Endothelial cell (in vitro differentiated cells): ENCODE measurements at regions not wholly inside any gene's neighbourhood (a gene's known extent, or its start where the extent isn't known, plus 50 kb on each side); places are given as distances from the start of the nearest gene placed in this dataset.

Source experiments
- DNase-seq: peaks from one replicate; pipeline ENCODE4 v3.0.0; 2021; ENCODE audit warnings: low spot score
- H3K27ac Mint-ChIP-seq: one replicate; pipeline ENCODE4 v1.8.0; 2021; ENCODE audit warnings: mixed read lengths, inconsistent platforms; ENCODE audit not compliant: unreplicated experiment
- H3K27me3 Mint-ChIP-seq: one replicate; pipeline ENCODE4 v1.8.0; 2021; ENCODE audit warnings: mild to moderate bottlenecking, moderate library complexity, mixed read lengths, inconsistent platforms; ENCODE audit not compliant: unreplicated experiment
- H3K36me3 Mint-ChIP-seq: one replicate; pipeline ENCODE4 v1.8.0; 2021; ENCODE audit warnings: mild to moderate bottlenecking, low read depth, mixed read lengths, inconsistent platforms; ENCODE audit not compliant: unreplicated experiment
- H3K4me1 Mint-ChIP-seq: one replicate; pipeline ENCODE4 v1.8.0; 2021; ENCODE audit warnings: mild to moderate bottlenecking, mixed read lengths, inconsistent platforms; ENCODE audit not compliant: unreplicated experiment
- H3K4me3 Mint-ChIP-seq: one replicate; pipeline ENCODE4 v1.8.0; 2021; ENCODE audit warnings: mild to moderate bottlenecking, mixed read lengths, inconsistent platforms; ENCODE audit not compliant: unreplicated experiment
- H3K9me3 Mint-ChIP-seq: one replicate; pipeline ENCODE4 v1.8.0; 2021; ENCODE audit warnings: mixed read lengths, inconsistent platforms; ENCODE audit not compliant: unreplicated experiment
- TF ChIP-seq, protein P1 (sequence below): fragments of 200-600 bp; sonication (generic); IDR thresholded peaks from one replicate; pipeline ENCODE4 v1.5.0; 2021; ENCODE audit warnings: antibody characterized with exemption; ENCODE audit not compliant: unreplicated experiment

DNA sequence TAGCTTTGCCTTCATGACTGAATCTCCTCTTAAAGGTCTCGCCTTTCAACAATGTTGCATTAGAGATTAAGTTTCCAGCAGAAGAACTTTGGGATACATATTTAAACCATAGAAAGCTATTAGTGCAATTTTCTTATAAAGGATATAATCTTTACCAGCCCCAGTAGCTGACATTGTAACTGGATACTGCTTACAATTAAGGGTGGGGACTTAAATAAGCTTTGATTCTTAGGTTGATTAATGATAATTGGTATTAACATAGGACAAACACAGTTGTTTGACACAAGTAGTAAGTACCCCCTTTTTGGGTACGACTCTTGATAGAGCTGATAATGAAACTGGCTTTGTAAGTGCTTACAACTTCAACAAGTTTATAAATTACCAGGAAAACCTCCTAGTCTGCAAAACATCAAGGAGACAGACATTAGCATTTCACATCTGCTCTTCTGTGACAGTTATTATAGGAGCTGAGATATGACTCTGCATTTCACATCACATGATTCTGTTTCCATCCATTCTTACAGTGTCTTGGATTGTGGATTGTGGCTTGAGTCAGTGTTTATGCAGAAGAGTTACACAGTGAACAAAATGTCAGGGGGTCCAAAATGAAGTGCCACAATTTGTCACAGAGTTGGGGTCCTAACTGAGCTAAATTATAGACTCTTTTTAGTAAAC is 249.1 kb upstream of the E2F7 start:
- Mint-ChIP-seq H3K27me3 (no peaks in the 10 kb centered on the region), H3K9me3 (no peaks in the 10 kb centered on the region), H3K4me1 (no peaks in the 10 kb centered on the region), H3K4me3 (no peak overlapping the region), H3K36me3 (no peaks in the 10 kb centered on the region), H3K27ac (no peak overlapping the region)
- no peak for DNase-seq
- TF ChIP-seq, protein P1, sequence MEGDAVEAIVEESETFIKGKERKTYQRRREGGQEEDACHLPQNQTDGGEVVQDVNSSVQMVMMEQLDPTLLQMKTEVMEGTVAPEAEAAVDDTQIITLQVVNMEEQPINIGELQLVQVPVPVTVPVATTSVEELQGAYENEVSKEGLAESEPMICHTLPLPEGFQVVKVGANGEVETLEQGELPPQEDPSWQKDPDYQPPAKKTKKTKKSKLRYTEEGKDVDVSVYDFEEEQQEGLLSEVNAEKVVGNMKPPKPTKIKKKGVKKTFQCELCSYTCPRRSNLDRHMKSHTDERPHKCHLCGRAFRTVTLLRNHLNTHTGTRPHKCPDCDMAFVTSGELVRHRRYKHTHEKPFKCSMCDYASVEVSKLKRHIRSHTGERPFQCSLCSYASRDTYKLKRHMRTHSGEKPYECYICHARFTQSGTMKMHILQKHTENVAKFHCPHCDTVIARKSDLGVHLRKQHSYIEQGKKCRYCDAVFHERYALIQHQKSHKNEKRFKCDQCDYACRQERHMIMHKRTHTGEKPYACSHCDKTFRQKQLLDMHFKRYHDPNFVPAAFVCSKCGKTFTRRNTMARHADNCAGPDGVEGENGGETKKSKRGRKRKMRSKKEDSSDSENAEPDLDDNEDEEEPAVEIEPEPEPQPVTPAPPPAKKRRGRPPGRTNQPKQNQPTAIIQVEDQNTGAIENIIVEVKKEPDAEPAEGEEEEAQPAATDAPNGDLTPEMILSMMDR: no peak

DNA sequence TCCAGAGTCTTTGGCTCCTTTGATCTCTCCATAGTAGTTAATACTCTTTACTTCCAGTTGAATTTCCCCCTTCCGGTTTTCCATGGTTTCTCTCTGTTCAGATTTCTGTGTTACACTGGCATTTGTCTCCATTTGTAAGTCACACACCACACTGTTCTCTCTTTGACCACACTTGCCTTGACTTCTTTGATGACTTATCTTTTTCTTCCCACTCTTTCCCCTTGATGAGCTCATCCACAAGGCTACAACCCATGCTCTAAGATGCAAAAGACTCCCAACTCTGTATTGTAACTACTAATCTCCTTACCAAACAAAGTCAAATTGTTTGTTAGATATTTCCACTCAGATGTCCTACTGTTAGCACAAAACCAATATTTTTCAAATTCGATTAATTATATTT is 242.7 kb upstream of the E2F7 start:
- DNase-seq: no peak
- H3K4me3 Mint-ChIP-seq: no peak overlapping the region
- no peak overlapping the region for H3K27ac Mint-ChIP-seq
- H3K4me1 Mint-ChIP-seq: peaks cover 3% of the 10 kb centered on the region
- H3K9me3 Mint-ChIP-seq: no peaks in the 10 kb centered on the region
- TF ChIP-seq, protein P1: no peak
- no peaks in the 10 kb centered on the region for H3K36me3 Mint-ChIP-seq
- H3K27me3 Mint-ChIP-seq: no peaks in the 10 kb centered on the region

DNA sequence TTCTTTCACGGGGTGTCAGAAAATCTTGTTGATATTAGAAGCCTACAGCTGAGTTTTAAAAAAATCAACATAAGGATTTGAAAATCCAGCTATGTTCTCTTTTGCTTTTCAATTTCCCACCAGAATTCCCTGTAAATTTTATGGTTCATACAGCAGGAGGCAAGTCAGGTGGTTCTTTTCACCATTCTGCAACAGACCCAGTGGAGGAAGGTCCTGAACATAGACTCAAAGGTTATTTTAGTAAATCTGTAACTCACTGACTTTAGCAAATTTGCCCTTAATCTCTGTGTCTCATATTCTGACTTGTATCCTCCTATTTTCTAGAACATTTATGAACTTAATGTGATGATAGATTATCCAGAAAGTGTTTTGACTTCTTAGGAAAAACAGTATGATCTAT is 235.4 kb upstream of the E2F7 start:
- DNase-seq: no peak
- Mint-ChIP-seq H3K9me3 (no peaks in the 10 kb centered on the region), H3K27me3 (no peaks in the 10 kb centered on the region), H3K27ac (no peak overlapping the region), H3K4me3 (no peak overlapping the region), H3K36me3 (no peaks in the 10 kb centered on the region), H3K4me1 (no peaks in the 10 kb centered on the region)
- TF ChIP-seq, protein P1: no peak

DNA sequence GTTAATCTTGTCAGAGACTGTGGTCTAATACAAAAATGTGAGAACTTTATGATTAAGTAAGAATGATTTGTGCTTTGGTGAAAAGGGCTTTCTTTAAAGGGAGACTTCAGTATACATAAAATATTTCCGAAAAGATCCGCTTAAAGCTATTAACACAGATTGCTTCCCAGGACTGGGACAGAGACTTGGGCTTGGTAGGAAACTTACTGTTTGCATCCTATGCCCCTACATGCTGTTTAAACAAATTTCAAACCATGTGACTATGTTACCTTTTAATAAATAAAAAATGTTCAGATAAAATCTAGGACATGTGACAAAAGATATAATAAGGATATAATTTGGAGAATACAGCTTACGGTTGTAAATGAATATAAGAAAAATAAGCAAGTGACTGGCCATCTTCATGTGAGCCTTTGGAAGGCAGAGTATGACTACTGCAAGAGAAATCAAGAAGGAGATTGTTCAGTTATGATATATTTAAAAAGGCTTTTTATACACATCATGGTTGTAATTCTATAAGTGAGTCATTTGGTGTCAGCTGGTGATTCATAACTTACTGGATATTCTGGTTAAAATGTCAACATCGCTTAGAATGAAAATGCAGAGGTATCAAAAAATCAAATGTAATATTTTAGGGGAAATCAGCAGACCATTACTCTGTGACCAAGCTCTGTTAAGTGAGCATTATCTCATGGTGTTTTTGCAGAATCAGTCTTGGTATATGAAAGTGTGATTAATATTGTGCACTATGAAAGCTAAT is 234.7 kb upstream of the E2F7 start:
- Mint-ChIP-seq H3K4me3 (no peak overlapping the region), H3K27ac (no peak overlapping the region), H3K27me3 (no peaks in the 10 kb centered on the region), H3K9me3 (no peaks in the 10 kb centered on the region), H3K36me3 (no peaks in the 10 kb centered on the region), H3K4me1 (no peaks in the 10 kb centered on the region)
- DNase-seq: no peak
- TF ChIP-seq, protein P1: no peak

DNA sequence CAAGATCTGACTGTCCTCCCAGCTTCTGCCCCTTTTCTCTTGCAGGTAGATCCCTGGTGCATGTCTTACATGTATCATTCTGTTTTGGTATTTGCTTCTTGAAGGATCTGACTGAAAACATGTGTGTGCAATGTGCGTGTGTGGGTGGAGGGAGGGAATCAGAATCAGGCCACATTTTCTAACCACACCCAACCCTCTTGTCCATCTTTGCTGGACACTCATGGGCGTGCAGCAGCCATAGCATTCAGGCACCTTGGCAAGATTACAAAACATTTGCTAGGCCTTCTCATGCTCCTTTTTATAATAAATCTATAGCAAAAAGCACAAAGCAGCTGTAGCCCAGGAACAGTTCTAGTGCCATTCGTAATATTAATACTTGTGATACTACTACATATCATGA is 233.6 kb upstream of the E2F7 start:
- H3K4me1 Mint-ChIP-seq: no peaks in the 10 kb centered on the region
- H3K27me3 Mint-ChIP-seq: no peaks in the 10 kb centered on the region
- no peaks in the 10 kb centered on the region for H3K36me3 Mint-ChIP-seq
- TF ChIP-seq, protein P1: no peak
- no peak overlapping the region for H3K27ac Mint-ChIP-seq
- H3K4me3 Mint-ChIP-seq: no peak overlapping the region
- DNase-seq: no peak
- no peaks in the 10 kb centered on the region for H3K9me3 Mint-ChIP-seq
